Suprapubic skin (tissue), 4 donors: ENCODE measurements at regions not wholly inside any gene's neighbourhood (a gene's known extent, or its start where the extent isn't known, plus 50 kb on each side); places are given as distances from the start of the nearest gene placed in this dataset.

ENCODE experiments used
- EP300 ChIP-seq: sonication (generic); formaldehyde crosslinking; IDR thresholded peaks from one replicate; pipeline ENCODE4 v1.6.1; 2017; ENCODE audit warnings: antibody characterized with exemption
- POLR2A ChIP-seq, 2 donors: fragments of 450-650 bp; IDR thresholded peaks; one replicate each; pipeline ENCODE4 v1.6.1; 2017; ENCODE audit warnings: antibody characterized with exemption in 2 of 2, mild to moderate bottlenecking in 2 of 2, moderate library complexity in 2 of 2
- POLR2AphosphoS5 ChIP-seq, 3 donors: sonication (generic); formaldehyde crosslinking; IDR thresholded peaks; one replicate each; pipeline ENCODE4 v1.6.1; 2017; ENCODE audit warnings: antibody characterized with exemption in 3 of 3
- TF ChIP-seq, protein P1 (sequence below), 2 donors: fragments of 200-600 bp in 1 of 2; fragments of 450-650 bp in 1 of 2; sonication (generic) in 1 of 2; IDR thresholded peaks; one replicate each; pipeline ENCODE4 v1.5.1; 2016 to 2019; ENCODE audit warnings: antibody characterized with exemption in 2 of 2, mild to moderate bottlenecking in 1 of 2, moderate library complexity in 1 of 2

DNA sequence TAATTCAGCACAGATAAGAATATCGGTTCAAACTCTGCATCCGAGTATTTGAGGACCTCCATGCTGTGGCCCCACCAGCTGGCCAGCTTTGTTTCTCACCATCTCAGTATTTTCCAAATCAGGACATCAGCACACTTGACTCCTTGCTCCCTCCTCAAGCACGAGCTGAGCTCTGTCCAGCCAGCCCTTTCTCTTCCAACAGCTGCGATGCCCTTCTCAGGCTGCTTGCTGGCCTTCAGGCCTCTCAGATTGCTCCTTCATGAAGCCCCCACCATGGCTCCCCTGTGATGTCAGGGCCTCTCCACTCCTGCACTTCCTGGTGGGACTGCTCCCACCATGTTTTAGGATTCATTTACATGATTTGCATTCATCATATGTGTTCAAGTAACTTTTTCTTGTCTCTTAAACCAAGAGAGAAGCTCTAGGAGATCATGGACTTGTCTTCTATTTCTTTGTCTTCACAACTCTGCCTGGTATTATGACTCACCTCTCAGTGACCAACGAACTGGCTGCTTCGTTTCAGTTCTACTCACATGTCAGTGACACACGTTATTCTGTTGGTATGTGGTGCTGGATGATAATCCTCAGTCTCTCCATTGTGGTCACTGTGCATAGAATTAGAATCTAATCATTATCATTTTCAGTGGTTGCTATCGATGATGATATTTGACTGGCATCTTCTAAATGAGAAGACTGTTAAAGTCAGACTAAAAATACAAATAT is 471.7 kb downstream of the EFNB2 start:
- TF ChIP-seq, protein P1, sequence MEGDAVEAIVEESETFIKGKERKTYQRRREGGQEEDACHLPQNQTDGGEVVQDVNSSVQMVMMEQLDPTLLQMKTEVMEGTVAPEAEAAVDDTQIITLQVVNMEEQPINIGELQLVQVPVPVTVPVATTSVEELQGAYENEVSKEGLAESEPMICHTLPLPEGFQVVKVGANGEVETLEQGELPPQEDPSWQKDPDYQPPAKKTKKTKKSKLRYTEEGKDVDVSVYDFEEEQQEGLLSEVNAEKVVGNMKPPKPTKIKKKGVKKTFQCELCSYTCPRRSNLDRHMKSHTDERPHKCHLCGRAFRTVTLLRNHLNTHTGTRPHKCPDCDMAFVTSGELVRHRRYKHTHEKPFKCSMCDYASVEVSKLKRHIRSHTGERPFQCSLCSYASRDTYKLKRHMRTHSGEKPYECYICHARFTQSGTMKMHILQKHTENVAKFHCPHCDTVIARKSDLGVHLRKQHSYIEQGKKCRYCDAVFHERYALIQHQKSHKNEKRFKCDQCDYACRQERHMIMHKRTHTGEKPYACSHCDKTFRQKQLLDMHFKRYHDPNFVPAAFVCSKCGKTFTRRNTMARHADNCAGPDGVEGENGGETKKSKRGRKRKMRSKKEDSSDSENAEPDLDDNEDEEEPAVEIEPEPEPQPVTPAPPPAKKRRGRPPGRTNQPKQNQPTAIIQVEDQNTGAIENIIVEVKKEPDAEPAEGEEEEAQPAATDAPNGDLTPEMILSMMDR (IDR thresholded peaks at IDR 0.05) = no peak
- TF ChIP-seq POLR2A (IDR thresholded peaks at IDR 0.05) (no peak), EP300 (no peak), POLR2AphosphoS5 (IDR thresholded peaks at IDR 0.05) (no peak)
